Stimulated activated naive B cell treated with anti-CD40 and anti-IgM and Interleukin-4, amounts not matched to agents 10 μg/mL and 1 μg/mL and 100 μg/mL, for 72 hours (primary cell): ENCODE measurements at regions not wholly inside any gene's neighbourhood (a gene's known extent, or its start where the extent isn't known, plus 50 kb on each side); places are given as distances from the start of the nearest gene placed in this dataset.
"Not testable (repeated sequence)": the region's sequence is repeated elsewhere in the genome, so short reads cannot be mapped to it uniquely, and the experiment has no call there.

Source experiments
- ATAC-seq, 2 donors: fragments of 150-1000 bp; cut with Tn5 transposase; replicated peaks; 2 replicates each; pipeline ENCODE4 v1.10.0; 2021; ENCODE audit warnings: moderate library complexity in 1 of 2
- DNase-seq: peaks from one replicate; pipeline ENCODE4 v3.0.0; 2021
- H3K27ac Mint-ChIP-seq: one replicate; pipeline ENCODE4 v1.8.0; 2022; ENCODE audit warnings: mild to moderate bottlenecking, mixed read lengths
- H3K27me3 Mint-ChIP-seq, 2 donors: one replicate each; pipeline ENCODE4 v1.8.0; 2022; ENCODE audit warnings: mixed read lengths in 2 of 2
- H3K36me3 Mint-ChIP-seq, 2 donors: one replicate each; pipeline ENCODE4 v1.8.0; 2022; ENCODE audit warnings: mixed read lengths in 2 of 2, mild to moderate bottlenecking in 1 of 2
- H3K4me1 Mint-ChIP-seq, 2 donors: one replicate each; pipeline ENCODE4 v1.8.0; 2022; ENCODE audit warnings: mixed read lengths in 2 of 2, mild to moderate bottlenecking in 1 of 2
- H3K4me3 Mint-ChIP-seq, 2 donors: one replicate each; pipeline ENCODE4 v1.8.0; 2022; ENCODE audit warnings: mild to moderate bottlenecking in 2 of 2, mixed read lengths in 2 of 2, moderate library complexity in 1 of 2
- H3K9me3 Mint-ChIP-seq, 2 donors: one replicate each; pipeline ENCODE4 v1.8.0; 2022; ENCODE audit warnings: mixed read lengths in 2 of 2, mild to moderate bottlenecking in 1 of 2

DNA sequence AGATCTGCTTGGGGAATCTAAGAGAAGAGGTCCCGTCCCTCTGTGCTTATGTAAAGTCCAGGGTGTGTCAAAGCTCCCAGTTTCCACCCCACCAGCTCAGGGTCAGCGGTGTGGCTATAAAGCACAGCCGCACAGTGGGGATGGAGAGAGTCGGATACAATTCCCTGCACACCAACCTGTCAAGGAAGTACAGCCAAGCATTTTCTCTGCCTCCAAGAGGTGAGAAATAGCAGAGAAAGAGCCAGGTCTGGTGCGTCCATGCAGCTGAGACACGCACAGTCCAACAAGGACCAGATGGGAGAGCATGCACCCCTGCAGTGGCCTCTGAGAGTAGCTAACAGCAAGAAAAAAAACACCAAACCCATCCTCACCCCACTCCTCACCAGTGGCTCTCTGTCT lies 61.3 kb upstream of the WAC start:
- no peak overlapping the region for H3K27ac Mint-ChIP-seq
- H3K4me1 Mint-ChIP-seq = no peaks in the 10 kb centered on the region
- H3K9me3 Mint-ChIP-seq = peaks cover 2 to 4% of the 10 kb centered on the region in 2 donors
- DNase-seq (no peak), ATAC-seq (no peak)
- H3K36me3 Mint-ChIP-seq = no peaks in the 10 kb centered on the region
- H3K27me3 Mint-ChIP-seq = peaks cover 5 to 13% of the 10 kb centered on the region in 2 donors
- no peak overlapping the region for H3K4me3 Mint-ChIP-seq

DNA sequence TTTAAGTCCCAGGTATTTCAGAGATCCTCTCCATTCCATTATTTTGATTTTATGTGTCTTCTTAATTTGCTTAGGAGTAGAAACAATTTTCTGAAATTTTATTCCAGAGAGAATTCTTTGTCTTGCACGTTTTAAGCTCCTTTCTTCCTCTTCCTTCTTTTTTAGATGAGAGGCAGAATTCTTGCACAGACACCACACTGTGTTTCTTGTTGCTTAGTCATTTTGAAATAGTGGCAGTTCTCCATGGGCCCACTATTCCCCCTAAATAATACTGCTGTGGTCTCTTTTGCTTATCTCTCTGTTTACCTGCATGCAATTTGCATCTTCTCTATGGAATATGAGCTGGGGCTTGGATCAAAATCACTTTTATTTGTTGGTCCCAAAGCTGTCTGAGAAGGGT lies 54.3 kb upstream of the WAC start:
- DNase-seq (no peak), ATAC-seq (no peak)
- Mint-ChIP-seq H3K4me1 (no peaks in the 10 kb centered on the region), H3K4me3 (no peak overlapping the region), H3K9me3 (peaks cover 4 to 6% of the 10 kb centered on the region in 2 donors), H3K27me3 (peaks cover 5 to 22% of the 10 kb centered on the region in 2 donors), H3K36me3 (no peaks in the 10 kb centered on the region), H3K27ac (no peak overlapping the region)

- Mint-ChIP-seq H3K27ac (no peak overlapping the region), H3K27me3 (peaks cover 0 to 16% of the 10 kb centered on the region in 2 donors), H3K4me1 (no peaks in the 10 kb centered on the region), H3K4me3 (no peak overlapping the region), H3K36me3 (no peaks in the 10 kb centered on the region), H3K9me3 (peaks cover 0 to 4% of the 10 kb centered on the region in 2 donors)
- DNase-seq = no peak
- no peak for ATAC-seq
These were observed 53.5 kb upstream of the WAC start for GRCh38 chr10:28479425-28479865.

GRCh38 chr10:28479927-28480627 lies 52.8 kb upstream of the WAC start:
- DNase-seq (no peak), ATAC-seq (no peak)
- Mint-ChIP-seq H3K36me3 (no peaks in the 10 kb centered on the region), H3K27me3 (peaks cover 0 to 16% of the 10 kb centered on the region in 2 donors), H3K9me3 (peaks cover 0 to 4% of the 10 kb centered on the region in 2 donors), H3K27ac (no peak overlapping the region), H3K4me1 (no peaks in the 10 kb centered on the region), H3K4me3 (no peak overlapping the region)

DNA sequence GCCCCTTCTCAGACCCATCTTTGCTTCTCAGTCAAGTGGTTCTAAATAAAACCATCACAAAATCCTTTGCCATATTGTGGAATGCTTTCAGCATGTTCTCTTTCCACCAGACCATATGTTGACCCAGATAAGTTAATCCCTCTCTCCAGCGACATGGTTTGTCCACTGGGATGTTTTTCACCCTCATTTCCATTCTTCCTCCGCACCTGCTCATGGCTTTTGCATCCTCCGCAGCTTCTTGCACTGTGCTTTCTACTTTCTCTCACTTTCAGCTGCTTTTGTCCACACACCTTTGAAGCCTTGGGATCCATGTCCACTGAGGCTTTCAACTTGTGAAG lies 52.3 kb upstream of the WAC start:
- no peak for ATAC-seq
- H3K4me1 Mint-ChIP-seq = no peaks in the 10 kb centered on the region
- DNase-seq = no peak
- no peak overlapping the region for H3K27ac Mint-ChIP-seq
- H3K36me3 Mint-ChIP-seq = no peaks in the 10 kb centered on the region
- H3K27me3 Mint-ChIP-seq = peaks cover 0 to 16% of the 10 kb centered on the region in 2 donors
- no peak overlapping the region for H3K4me3 Mint-ChIP-seq
- H3K9me3 Mint-ChIP-seq = peaks cover 0 to 4% of the 10 kb centered on the region in 2 donors

- not testable (repeated sequence) for H3K27ac Mint-ChIP-seq, ATAC-seq, DNase-seq, H3K9me3 Mint-ChIP-seq, H3K4me3 Mint-ChIP-seq, H3K36me3 Mint-ChIP-seq, H3K27me3 Mint-ChIP-seq, H3K4me1 Mint-ChIP-seq
These were observed 51.6 kb upstream of the WAC start for GRCh38 chr10:28481346-28481745.

- no peak for ATAC-seq
- no peaks in the 10 kb centered on the region for H3K36me3 Mint-ChIP-seq
- no peak overlapping the region for H3K4me3 Mint-ChIP-seq
- no peak for DNase-seq
- peaks cover 0 to 4% of the 10 kb centered on the region in 2 donors for H3K9me3 Mint-ChIP-seq
- peaks cover 0 to 9% of the 10 kb centered on the region in 2 donors for H3K27me3 Mint-ChIP-seq
- peaks cover 0 to under 1% of the 10 kb centered on the region in 2 donors for H3K4me1 Mint-ChIP-seq
- no peak overlapping the region for H3K27ac Mint-ChIP-seq
These were observed 51.0 kb upstream of the WAC start for GRCh38 chr10:28481968-28482367.
